ENCODE measurements at regions not wholly inside any gene's neighbourhood (a gene's known extent, or its start where the extent isn't known, plus 50 kb on each side); places are given as distances from the start of the nearest gene placed in this dataset.
"Not testable (repeated sequence)": the region's sequence is repeated elsewhere in the genome, so short reads cannot be mapped to it uniquely, and the experiment has no call there.

DNA sequence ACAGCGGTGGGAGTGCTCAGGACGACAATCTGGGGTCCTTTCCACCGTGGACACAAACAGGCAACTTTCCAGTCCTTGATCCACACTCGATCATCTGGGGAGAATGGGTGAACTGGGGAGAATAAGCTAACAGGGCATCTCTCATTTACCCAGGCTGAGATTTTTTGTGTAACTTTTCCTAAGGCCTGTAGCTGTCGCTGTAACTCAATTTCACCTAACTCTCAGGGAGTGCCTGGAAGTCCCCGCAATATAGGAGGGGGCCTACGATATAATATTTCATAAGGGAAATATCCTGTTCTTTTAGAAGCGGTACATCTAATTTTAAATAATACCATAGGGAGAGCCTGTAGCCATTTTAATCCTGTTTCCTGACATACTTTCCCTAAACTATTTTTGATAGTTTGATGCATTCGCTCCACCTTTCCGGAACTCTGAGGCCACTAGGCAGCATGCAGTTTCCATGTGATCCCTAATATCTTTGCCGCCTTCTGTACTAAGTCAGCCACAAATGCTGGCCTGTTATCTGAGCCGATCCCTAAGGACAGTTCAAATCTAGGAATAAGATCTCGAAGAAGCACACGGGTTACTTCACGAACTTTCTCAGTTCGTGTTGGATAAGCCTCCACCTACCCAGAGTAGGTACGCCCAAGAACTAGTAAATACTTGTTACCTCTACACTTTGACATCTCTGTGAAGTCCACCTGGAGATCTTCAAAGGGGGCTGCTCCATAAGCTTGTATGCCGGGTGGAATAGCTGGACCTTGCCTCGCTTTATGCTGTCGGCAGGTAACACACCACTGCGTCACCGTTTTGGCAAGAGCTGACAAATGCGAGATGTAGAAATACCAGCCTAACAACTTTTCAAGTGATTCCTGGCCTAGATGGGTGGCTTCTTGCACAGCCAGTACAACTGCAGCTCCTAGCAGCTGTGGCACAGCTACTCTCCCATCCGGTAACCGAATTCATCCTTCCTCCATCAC is 155.7 kb downstream of the UNC93B1 start:
- H3K4me3 ChIP-seq; ATAC-seq; intact Hi-C loops (cut with DNase I, micrococcal nuclease); H3K9me3 ChIP-seq; H3K4me1 ChIP-seq (ENCODE audit: low read depth); H3K36me3 ChIP-seq (ENCODE audit: low read depth): not testable (repeated sequence)
- peak in 2 of 3 donors; percentile 33 to 47 for DNase-seq

DNA sequence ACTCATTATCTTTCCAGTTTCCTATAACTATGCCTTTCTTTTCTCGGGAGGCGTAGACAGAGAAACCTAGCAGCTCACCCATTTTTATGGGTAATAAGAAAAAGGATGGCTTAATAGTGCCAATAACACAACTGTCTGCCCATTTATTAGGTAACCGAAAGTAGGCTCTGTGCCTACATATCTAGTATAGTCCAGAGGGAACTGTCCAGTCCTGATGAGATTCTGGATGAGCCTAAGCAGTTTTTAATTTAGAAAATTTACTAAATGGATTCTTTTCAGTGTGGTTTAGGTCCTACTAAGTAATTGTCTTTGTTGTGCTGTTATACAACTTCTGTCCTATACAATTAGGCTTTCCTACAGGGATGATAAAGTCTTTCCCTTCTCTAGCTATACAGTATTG is 157.6 kb downstream of the UNC93B1 start:
- intact Hi-C loops (cut with DNase I, micrococcal nuclease); ATAC-seq; DNase-seq; H3K4me3 ChIP-seq; H3K9me3 ChIP-seq; H3K36me3 ChIP-seq (ENCODE audit: low read depth); H3K4me1 ChIP-seq (ENCODE audit: low read depth): not testable (repeated sequence)

DNA sequence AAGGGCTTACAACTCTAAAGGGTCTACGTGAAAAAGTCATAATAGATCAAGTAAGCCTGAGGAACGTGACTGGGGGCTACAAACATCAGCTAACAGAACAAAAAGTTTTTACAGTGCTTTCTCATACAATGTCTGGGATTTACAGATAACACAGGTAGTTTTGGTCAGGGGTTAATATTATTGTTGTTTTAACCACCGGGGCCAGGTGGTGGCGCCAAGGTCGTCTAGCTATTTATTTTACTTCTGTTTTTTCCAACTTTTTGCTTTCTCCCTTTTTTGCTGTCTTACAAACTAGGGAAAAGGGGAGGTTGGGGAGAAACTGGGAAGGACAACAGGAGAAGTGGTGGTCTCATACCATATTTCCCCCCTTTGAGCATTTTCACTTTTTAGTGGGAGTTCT is 158.6 kb downstream of the UNC93B1 start:
- peak in 1 of 3 donors; percentile 45 for DNase-seq
- intact Hi-C loops (cut with DNase I, micrococcal nuclease); ATAC-seq; H3K4me3 ChIP-seq; H3K9me3 ChIP-seq; H3K4me1 ChIP-seq (ENCODE audit: low read depth); H3K36me3 ChIP-seq (ENCODE audit: low read depth): not testable (repeated sequence)

DNA sequence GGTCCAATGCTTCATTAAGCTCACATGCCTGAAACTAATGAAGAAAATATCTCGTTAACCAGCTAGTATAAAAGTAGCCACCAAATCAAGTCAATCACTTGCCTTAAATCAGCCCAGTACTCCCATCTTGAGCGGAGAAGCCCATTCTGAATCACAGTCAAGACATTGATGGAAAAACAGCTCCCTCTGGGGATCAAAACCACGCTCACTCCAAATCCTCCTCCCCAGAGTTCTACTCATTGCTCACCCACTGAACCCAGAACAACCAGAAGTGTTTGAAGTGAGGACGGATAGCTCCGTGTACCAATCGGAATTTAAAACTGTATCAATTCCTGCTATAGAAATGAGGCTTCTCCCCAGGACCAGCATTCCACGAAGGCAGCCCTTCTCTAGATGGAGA is 163.3 kb downstream of the UNC93B1 start:
- ATAC-seq; H3K4me1 ChIP-seq (ENCODE audit: low read depth); H3K9me3 ChIP-seq; DNase-seq; intact Hi-C loops (cut with DNase I, micrococcal nuclease); H3K4me3 ChIP-seq; H3K36me3 ChIP-seq (ENCODE audit: low read depth): not testable (repeated sequence)

DNA sequence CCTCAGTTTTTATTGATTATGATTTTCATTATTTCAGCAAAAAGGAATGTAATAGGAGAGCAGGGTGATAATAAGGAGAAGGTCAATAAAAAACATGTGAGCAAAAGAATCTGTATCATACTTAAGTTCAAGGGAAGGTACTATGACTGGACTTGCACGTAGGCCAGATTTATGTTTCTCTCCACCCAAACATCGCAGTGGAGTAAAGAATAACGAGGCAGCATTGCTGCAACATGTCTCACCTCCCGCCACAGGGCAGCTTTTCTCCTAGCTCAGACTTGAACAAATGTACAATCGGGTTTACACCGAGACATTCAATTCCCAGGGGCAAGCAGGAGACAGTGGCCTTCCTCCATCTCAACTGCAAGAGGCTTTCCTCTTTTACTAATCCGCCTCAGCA is 155.7 kb upstream of the ALDH3B2 start:
- H3K9me3 ChIP-seq; H3K36me3 ChIP-seq (ENCODE audit: low read depth); intact Hi-C loops (cut with DNase I, micrococcal nuclease); H3K4me3 ChIP-seq; ATAC-seq; DNase-seq; H3K4me1 ChIP-seq (ENCODE audit: low read depth): not testable (repeated sequence)

DNA sequence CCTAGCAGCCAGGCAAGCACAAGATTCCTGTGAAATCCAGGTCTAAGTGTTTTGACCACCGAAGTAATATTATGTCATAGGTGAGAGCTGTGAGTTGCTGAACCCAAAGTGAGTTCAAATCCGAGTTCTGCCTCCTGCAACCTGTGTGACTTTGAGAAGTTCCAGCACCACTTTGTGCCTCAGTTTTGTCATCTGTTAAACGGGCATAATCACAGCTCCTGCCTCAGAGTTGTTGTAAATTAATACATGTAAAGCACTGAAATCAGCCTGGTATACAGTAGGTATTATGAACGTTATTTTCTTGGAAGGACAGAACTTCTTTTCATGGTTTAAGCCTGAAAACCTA is 152.5 kb upstream of the ALDH3B2 start:
- intact Hi-C loops (cut with DNase I, micrococcal nuclease); H3K9me3 ChIP-seq; H3K4me3 ChIP-seq; H3K4me1 ChIP-seq (ENCODE audit: low read depth); ATAC-seq; H3K36me3 ChIP-seq (ENCODE audit: low read depth); DNase-seq: not testable (repeated sequence)

DNA sequence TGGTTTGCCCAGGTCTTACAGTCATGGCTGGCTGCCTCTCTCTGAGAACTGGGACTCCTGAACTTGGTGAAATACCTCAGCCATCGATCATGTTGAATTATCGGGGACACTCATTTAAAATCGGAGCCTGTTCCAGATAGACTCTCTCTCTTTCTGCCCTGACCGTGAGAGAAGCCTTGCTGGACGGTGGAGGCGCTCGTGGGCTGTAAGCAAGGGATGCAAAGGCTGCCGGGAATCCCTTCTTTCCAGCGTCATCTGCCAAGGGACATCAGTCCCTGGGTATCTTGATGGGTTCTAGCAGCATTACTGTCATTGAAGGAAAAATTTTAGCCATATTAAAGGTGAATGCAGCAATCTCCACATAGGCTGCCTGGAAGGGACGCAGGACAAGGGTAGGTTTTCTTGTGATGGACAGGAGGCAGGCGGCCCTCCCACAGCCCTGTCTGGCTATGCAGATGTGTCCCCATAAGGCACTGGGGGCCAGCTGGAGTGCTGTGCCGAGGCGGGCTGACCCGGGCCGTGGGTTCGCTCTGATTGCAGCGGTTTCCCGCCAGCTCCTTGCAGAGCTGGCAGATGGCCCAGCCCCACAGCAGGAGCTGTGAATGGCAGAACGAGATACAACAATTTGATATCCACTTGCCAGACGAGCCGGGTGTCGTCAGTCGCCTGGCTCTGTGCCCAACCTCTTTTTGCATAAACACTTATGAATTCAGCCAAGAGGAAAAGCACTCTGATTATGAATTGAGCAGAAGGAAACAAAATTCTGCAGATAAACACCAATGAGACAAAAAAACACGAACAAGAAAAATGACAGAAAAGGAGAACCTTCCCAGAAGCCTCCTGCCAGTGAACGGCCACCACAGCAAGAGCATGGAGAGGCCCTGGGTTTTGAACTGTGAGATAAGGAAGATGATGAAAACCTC is 151.9 kb upstream of the ALDH3B2 start:
- intact Hi-C loops (cut with DNase I, micrococcal nuclease); H3K4me3 ChIP-seq; ATAC-seq; H3K4me1 ChIP-seq (ENCODE audit: low read depth); H3K9me3 ChIP-seq; H3K36me3 ChIP-seq (ENCODE audit: low read depth): not testable (repeated sequence)
- DNase-seq = peak in 2 of 3 donors; percentile 70 to 77

DNA sequence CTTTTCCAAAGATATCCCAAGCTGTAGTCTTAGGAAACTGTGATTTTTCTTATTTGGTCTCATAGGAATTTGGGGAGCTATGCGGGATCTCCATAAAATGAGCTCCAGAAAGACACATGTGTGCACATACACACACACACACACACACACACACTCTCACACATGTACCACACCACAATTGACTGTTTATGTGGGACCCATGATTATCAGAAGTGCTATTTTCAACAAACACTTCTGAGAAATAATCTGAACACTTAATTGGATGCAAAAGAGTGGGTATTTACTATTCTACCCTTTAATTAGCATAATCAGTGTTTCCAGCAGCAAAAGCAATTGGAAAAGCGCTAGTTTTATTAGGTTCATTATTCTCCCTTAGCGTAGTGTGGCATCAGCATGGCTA is 150.4 kb upstream of the ALDH3B2 start:
- H3K36me3 ChIP-seq (ENCODE audit: low read depth); DNase-seq; H3K9me3 ChIP-seq; H3K4me1 ChIP-seq (ENCODE audit: low read depth); ATAC-seq; intact Hi-C loops (cut with DNase I, micrococcal nuclease); H3K4me3 ChIP-seq: not testable (repeated sequence)

DNA sequence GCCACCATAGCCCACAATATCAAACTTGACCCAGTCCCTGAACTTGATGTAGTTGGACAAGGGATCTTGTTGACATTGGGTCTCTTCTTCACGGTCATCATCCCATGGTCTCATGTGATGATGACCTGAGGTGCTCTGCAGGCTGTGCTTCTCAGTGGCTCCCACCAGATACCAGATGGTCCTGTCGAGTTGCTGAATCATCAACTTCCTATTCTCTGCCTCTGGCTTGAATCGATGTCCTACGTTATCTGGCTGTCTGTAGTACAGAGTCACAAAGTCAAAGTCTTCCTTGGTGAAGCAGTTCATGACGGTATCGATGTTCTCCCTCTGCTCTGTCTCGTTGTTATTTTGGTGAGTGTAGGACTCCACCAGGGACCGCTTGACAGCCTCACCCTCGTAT is 145.7 kb upstream of the ALDH3B2 start:
- DNase-seq = no peak
- H3K4me3 ChIP-seq = no peak overlapping the region
- intact Hi-C loops (cut with DNase I, micrococcal nuclease) = no loop called here

DNA sequence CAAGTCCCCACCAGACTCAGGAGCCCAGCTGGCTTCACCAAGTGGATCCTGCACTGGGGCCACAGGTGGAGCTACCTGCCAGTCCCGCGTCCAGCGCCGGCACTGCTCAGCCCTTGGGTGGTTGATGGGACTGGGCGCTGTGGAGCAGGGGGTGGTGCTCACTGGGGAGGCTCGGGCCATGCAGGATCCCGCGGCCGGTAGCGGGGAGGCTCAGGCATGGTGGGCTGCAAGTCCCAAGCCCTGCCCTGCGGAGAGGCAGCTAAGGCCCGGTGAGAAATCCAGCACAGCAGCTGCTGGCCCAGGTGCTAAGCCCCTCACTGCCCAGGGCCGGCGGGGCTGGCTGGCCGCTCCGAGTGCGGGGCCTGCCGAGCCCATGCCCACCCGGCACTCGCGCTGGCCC is 143.1 kb upstream of the ALDH3B2 start:
- intact Hi-C loops (cut with DNase I, micrococcal nuclease); ATAC-seq; DNase-seq: not testable (repeated sequence)

More for the DNA sequence above, 145.7 kb upstream of the ALDH3B2 start:
- ATAC-seq = no peak
- TF ChIP-seq, protein P1, sequence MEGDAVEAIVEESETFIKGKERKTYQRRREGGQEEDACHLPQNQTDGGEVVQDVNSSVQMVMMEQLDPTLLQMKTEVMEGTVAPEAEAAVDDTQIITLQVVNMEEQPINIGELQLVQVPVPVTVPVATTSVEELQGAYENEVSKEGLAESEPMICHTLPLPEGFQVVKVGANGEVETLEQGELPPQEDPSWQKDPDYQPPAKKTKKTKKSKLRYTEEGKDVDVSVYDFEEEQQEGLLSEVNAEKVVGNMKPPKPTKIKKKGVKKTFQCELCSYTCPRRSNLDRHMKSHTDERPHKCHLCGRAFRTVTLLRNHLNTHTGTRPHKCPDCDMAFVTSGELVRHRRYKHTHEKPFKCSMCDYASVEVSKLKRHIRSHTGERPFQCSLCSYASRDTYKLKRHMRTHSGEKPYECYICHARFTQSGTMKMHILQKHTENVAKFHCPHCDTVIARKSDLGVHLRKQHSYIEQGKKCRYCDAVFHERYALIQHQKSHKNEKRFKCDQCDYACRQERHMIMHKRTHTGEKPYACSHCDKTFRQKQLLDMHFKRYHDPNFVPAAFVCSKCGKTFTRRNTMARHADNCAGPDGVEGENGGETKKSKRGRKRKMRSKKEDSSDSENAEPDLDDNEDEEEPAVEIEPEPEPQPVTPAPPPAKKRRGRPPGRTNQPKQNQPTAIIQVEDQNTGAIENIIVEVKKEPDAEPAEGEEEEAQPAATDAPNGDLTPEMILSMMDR (IDR thresholded peaks at IDR 0.05) = no peak
- Histone ChIP-seq H3K4me1 (ENCODE audit: low read depth) (no peaks in the 10 kb centered on the region), H3K9me3 (no peaks in the 10 kb centered on the region), H3K36me3 (ENCODE audit: low read depth) (no peaks in the 10 kb centered on the region)

DNA sequence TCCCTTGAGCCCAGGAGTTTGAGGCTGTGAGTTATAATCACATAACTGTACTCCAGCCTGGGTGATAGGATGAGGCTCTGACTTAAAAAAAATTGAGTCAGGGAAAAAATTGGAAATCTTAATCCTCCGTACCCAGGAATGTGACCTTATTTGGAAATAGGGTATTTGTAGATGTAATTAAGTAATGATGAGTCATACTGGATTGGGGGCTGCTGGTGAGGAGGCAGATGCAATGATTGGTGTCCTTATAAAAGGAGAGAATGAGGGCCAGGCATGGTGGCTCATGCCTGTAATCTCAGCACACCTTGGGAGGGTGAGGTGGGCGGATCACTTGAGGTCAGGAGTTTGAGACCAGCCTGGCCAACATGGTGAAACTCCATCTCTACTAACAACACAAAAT is 134.9 kb upstream of the ALDH3B2 start:
- intact Hi-C loops (cut with DNase I, micrococcal nuclease) = not testable (repeated sequence)

More for the DNA sequence above, 143.1 kb upstream of the ALDH3B2 start:
- not testable (repeated sequence) for H3K36me3 ChIP-seq (ENCODE audit: low read depth); H3K4me3 ChIP-seq; H3K4me1 ChIP-seq (ENCODE audit: low read depth); H3K9me3 ChIP-seq

DNA sequence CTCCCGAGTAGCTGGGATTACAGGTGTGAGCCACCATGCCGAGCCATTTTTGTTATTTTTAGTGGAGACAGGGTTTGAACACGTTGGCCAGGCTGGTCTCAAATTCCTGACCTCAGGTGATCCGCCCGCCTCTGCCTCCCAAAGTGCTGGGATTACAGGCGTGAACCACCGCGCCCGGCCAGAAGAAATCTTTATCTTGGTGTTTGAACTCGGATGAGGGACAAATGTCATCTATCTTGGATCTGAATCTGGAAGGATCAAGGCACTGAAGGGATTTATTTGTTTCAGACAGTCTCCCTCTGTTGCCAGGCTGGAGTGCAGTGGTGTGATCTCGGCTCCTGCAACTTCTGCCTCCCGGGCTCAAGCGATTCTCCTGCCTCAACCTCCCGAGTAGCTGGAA is 133.5 kb upstream of the ALDH3B2 start:
- intact Hi-C loops (cut with DNase I, micrococcal nuclease); H3K4me3 ChIP-seq; H3K4me1 ChIP-seq (ENCODE audit: low read depth); H3K9me3 ChIP-seq; H3K36me3 ChIP-seq (ENCODE audit: low read depth); DNase-seq; ATAC-seq: not testable (repeated sequence)

More for the DNA sequence above, 134.9 kb upstream of the ALDH3B2 start:
- not testable (repeated sequence) for DNase-seq; H3K4me3 ChIP-seq; ATAC-seq; H3K36me3 ChIP-seq (ENCODE audit: low read depth); H3K9me3 ChIP-seq; H3K4me1 ChIP-seq (ENCODE audit: low read depth)

DNA sequence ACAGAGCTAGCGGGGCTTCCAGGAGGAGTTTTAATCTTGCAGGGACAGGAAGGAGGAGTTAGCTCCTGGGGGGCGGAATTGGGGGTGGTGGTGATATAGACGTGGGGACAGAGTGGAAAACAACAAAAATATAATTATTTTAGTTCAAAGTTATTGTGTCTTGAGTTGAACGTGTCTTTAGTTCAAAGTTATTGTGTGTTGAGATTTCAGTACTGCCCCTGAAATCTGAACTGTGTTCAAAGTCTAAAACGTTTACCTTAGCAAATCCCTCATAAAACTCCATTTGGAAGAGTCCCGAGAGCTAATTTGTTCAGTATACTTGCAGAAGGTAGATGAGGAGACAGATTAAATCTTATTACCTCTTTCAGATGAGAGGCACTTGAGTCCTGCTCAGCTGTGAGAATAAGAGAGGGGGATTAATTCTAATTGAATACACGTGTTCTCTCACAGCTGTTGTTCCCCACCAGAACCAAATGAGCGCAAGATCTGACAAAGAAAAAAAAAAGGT is 132.4 kb upstream of the ALDH3B2 start:
- H3K4me3 ChIP-seq; H3K4me1 ChIP-seq (ENCODE audit: low read depth); ATAC-seq; H3K36me3 ChIP-seq (ENCODE audit: low read depth); intact Hi-C loops (cut with DNase I, micrococcal nuclease); H3K9me3 ChIP-seq: not testable (repeated sequence)
- DNase-seq = peak in 1 of 3 donors; percentile 33

All from mucosa of descending colon (tissue), 3 donors.